ENCODE measurements at regions not wholly inside any gene's neighbourhood (a gene's known extent, or its start where the extent isn't known, plus 50 kb on each side); places are given as distances from the start of the nearest gene placed in this dataset.
A peak's percentile ranks its signal among the peaks of the same experiment; 100 is the strongest.
"Not testable (repeated sequence)": the region's sequence is repeated elsewhere in the genome, so short reads cannot be mapped to it uniquely, and the experiment has no call there.

DNA sequence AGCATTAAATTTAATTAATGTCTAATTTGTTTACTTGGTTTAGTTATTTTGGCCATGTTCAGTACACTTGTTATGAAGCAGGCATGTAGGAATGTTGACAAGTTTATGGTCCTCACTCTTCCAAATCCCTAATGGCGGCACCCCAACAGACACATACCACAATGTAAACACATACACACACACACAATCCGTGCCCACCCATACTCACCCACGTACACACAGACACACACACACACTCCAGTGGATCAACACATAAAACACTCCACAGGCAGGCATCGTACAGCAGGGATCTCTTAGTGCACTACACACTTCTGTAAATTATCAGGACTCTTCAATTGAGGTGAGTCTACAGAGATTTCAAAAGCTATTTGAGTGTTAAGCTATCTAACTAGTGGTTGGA, 767.5 kb downstream of the FOXD4L6 start:
- peak in 3 of 10 donors; percentile 0 to 1 (median 0) for DNase-seq
- intact Hi-C loops (cut with DNase I), result not testable (repeated sequence)

DNA sequence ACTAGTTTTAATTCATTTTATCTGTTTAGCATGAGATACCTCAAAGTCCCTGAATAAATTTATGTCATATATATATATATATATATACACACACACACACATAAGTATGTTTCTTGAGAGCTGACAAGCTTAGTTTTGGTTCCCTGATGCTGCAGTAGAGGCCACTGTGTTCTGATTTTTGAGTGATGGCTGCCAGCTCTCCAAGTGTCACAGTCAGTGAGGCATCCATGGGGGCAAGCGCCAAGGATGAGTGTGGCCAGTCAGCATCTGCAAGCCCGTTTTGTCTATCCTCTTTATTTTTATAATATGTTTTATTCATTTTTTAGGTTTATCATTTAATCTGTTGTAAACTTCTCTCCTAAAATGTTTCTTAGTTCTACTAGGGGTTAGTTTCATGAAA, 797.5 kb downstream of the FOXD4L6 start:
- intact Hi-C loops (cut with DNase I), result not testable (repeated sequence)
- peak in 6 of 10 donors; percentile 11 to 85 (median 41) for DNase-seq

DNA sequence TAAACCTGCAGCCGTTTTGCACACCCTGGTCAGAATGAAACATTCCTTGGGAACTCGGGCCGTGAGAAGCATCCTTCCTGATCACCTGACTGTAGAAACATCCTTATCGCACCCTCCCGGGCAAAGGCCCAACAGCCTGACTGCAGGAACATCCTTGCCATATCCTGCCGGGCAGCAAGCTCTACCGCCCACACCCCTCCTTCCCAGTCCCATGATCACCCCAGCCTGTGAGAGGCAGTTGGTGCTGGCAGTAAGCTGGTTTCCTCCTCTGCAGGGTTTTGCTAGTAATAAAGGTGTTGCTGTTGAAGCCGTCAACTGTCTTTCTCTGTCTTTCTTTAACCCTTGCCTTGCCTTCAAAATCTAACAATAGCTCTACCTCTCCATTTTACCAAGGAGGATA, 799.6 kb downstream of the FOXD4L6 start:
- intact Hi-C loops (cut with DNase I); DNase-seq: not testable (repeated sequence)

DNA sequence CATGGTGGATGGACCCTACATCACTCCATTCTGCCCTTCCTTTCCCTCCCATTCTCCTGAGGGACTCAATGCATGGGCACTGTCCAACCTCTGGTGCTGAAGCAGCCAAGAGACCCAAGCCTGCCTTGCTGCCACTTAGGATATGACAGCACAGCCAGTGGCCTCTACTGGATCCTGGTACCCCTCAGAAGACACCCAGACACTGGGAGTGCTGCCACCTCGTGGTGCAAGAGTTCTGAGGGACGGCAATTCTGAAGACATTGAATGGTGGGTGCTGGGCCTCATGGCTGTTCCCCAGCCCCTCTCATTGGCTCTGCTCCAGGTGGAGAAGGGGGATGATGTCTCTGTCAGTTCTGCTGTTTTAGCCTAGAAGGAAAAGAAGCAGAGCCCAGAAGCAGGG, 802.3 kb downstream of the FOXD4L6 start:
- DNase-seq; intact Hi-C loops (cut with DNase I): not testable (repeated sequence)

DNA sequence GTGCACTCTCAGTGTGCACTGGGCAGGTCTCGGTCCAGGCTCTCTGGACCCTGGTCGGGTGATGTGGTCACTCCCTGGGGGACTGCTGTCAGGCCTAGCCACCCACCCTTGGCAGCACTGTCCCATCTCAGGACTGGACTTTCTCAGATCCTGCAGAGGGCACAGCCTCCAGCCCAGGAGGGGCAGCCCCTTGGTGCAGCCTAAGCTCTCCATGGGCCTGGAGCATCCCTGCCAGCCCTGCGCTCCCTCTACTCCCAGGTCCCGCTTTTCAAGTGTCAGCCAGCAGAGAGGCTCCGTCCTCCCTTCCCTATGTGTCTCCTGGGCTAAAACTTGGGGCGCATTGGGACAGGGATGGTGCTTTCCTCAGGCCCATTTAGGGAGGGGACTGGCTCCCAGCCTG, 805.8 kb downstream of the FOXD4L6 start:
- intact Hi-C loops (cut with DNase I), result not testable (repeated sequence)
- DNase-seq, result peak in 4 of 10 donors; percentile 20 to 69 (median 38)

DNA sequence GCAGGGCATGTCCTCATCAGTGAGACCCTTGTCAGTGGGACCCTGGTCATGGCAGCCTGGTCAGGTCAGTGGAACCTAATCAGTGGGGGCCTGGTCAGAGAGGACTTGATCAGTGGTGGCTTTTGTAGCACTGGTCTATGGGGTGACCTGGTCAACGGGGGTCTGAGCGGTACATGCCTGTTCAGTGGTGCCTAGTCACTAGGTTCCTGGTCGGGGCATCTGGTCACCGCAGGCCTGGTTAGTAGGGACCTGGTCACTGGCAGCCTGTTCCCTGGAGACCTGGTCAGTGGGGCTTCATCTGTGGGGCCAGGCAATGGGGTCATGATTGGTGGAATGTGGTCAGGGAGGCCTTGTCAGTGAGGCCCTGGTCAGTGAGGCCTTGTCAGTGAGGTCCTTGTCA, 806.6 kb downstream of the FOXD4L6 start:
- intact Hi-C loops (cut with DNase I), result not testable (repeated sequence)
- peak in 1 of 10 donors; percentile 9 for DNase-seq

DNA sequence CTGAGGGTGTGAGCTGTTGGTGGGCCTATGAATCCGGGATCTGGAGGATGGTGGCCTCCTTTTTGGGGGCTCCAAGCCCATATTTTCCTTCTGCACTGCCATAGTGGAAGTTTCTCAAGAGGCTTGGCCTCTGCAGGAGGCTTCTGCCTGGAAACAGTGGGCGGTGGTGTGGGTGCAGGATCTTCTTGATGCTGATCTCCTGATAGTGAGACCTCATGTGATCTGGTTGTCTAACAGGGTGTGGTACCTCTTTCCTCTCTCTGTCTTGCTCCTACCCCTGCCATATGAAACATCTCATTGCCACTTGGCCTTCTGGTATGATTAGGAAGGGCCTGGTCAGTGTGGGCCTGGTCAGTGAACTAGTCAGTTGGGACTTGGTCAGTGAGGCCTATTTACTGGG, 807.3 kb downstream of the FOXD4L6 start:
- intact Hi-C loops (cut with DNase I); DNase-seq: not testable (repeated sequence)

DNA sequence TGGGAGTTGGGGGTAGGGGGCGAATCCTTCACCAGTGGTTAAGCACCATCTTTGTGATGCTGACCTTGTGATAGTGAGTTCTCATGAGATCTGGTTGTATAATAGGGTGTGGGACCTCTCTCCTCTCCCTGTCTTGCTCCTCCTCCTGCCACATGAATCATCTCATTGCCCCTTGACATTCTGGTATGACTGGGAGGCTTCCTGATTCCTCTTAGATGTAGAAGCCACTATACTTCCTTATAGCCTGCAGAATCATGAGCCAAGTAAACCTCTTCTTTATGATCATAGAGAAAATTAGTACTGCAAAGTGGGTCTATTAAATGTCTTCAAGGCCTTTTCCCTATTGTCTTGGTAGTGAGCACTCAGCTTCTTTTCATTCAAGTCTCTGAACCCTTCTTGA, 813.3 kb downstream of the FOXD4L6 start:
- intact Hi-C loops (cut with DNase I); DNase-seq: not testable (repeated sequence)

DNA sequence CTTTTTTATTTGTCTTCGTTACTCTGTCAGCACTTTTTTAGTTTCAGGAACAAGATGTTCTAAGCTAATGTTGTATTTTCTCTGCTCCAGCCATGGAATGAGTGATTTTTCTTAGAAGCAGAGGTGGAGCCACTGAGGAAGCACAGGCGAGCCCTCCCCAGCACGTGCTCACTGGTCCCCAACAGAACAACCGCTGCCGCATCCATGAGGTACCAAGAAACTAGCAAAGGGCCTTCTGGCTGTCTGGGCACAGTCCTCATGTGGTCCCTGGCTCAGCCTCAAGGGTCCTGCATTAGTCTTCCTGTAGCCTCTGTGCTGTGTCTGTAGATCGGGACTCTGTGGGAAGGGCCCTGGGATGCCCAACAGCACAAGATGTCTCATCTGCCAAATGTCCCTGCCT, 838.5 kb downstream of the FOXD4L6 start:
- intact Hi-C loops (cut with DNase I), result not testable (repeated sequence)
- DNase-seq, result peak in 2 of 10 donors; percentile 23 to 52

Measured in posterior cingulate gyrus (tissue), 11 donors.